ENCODE measurements at regions not wholly inside any gene's neighbourhood (a gene's known extent, or its start where the extent isn't known, plus 50 kb on each side); places are given as distances from the start of the nearest gene placed in this dataset.

- H4K20me1 ChIP-seq (ENCODE audit: control insufficient read depth, extremely low read depth, insufficient read depth, low read length): no peaks in the 10 kb centered on the region
- H3K27me3 ChIP-seq (ENCODE audit: control insufficient read depth, extremely low read depth, insufficient read depth, low read length): no peaks in the 10 kb centered on the region
- H3K79me2 ChIP-seq (ENCODE audit: control insufficient read depth, insufficient read depth, low read length): no peaks in the 10 kb centered on the region
- H3K9me3 ChIP-seq (ENCODE audit: control insufficient read depth, low read depth, low read length): no peaks in the 10 kb centered on the region
- no peak for TF ChIP-seq CTCF (optimal IDR thresholded peaks at IDR 0.05 in 1 of 3, IDR thresholded peaks at IDR 0.05 in 1 of 3, conservative IDR thresholded peaks at IDR 0.05 in 1 of 3; ENCODE audit: extremely low read depth in 1 of 3, insufficient read depth in 2 of 3, low read length in 3 of 3)
- no peak for TF ChIP-seq EZH2 (IDR thresholded peaks at IDR 0.05; ENCODE audit: low read length)
- FAIRE-seq: no peak
- H3K4me1 ChIP-seq (ENCODE audit: control insufficient read depth, extremely low read depth, insufficient read depth, low read length): no peaks in the 10 kb centered on the region
- no peak overlapping the region for H3K4me2 ChIP-seq (ENCODE audit: control insufficient read depth, extremely low read depth, insufficient read depth, low read depth, low read length)
- H3K9ac ChIP-seq (ENCODE audit: control insufficient read depth, extremely low read depth, insufficient read depth, low read length): no peak overlapping the region
- H3K27ac ChIP-seq (ENCODE audit: control insufficient read depth, insufficient read depth, low read length): no peak overlapping the region
- H3K4me3 ChIP-seq (ENCODE audit: control insufficient read depth in 2 of 3, extremely low read depth in 1 of 3, insufficient read depth in 2 of 3, low read depth in 1 of 3, low read length in 3 of 3): no peak overlapping the region
- DNase-seq (ENCODE audit: low read depth, low spot score): no peak
- H3K9me1 ChIP-seq (ENCODE audit: control insufficient read depth, extremely low read depth, insufficient read depth, low read length): no peaks in the 10 kb centered on the region
- H3K36me3 ChIP-seq (ENCODE audit: control insufficient read depth in 2 of 2, extremely low read depth in 1 of 2, insufficient read depth in 2 of 2, low read length in 2 of 2): no peaks in the 10 kb centered on the region
- dilution Hi-C loops (cut with MboI; ENCODE audit: extremely low pct_ligation_motif_present, low sequenced_read_pairs): no loop called here
- H2AFZ ChIP-seq (ENCODE audit: control insufficient read depth, low read length): no peak overlapping the region
Observed at GRCh38 chr7:50190776-50191175, 97.7 kb upstream of the ZPBP start.

GRCh38 chr7:50189371-50189770 is 96.3 kb upstream of the ZPBP start:
- Histone ChIP-seq H3K4me2 (ENCODE audit: control insufficient read depth, extremely low read depth, insufficient read depth, low read depth, low read length) (no peak overlapping the region), H3K79me2 (ENCODE audit: control insufficient read depth, insufficient read depth, low read length) (no peaks in the 10 kb centered on the region), H4K20me1 (ENCODE audit: control insufficient read depth, extremely low read depth, insufficient read depth, low read length) (no peaks in the 10 kb centered on the region), H3K27ac (ENCODE audit: control insufficient read depth, insufficient read depth, low read length) (no peak overlapping the region), H3K9me3 (ENCODE audit: control insufficient read depth, low read depth, low read length) (no peaks in the 10 kb centered on the region), H3K9me1 (ENCODE audit: control insufficient read depth, extremely low read depth, insufficient read depth, low read length) (no peaks in the 10 kb centered on the region), H3K4me1 (ENCODE audit: control insufficient read depth, extremely low read depth, insufficient read depth, low read length) (no peaks in the 10 kb centered on the region), H3K4me3 (ENCODE audit: control insufficient read depth in 2 of 3, extremely low read depth in 1 of 3, insufficient read depth in 2 of 3, low read depth in 1 of 3, low read length in 3 of 3) (no peak overlapping the region), H3K36me3 (ENCODE audit: control insufficient read depth in 2 of 2, extremely low read depth in 1 of 2, insufficient read depth in 2 of 2, low read length in 2 of 2) (no peaks in the 10 kb centered on the region), H3K9ac (ENCODE audit: control insufficient read depth, extremely low read depth, insufficient read depth, low read length) (no peak overlapping the region), H3K27me3 (ENCODE audit: control insufficient read depth, extremely low read depth, insufficient read depth, low read length) (no peaks in the 10 kb centered on the region), H2AFZ (ENCODE audit: control insufficient read depth, low read length) (no peak overlapping the region)
- DNase-seq (ENCODE audit: low read depth, low spot score) (no peak), FAIRE-seq (no peak)
- dilution Hi-C loops (cut with MboI; ENCODE audit: extremely low pct_ligation_motif_present, low sequenced_read_pairs): no loop called here
- TF ChIP-seq CTCF (optimal IDR thresholded peaks at IDR 0.05 in 1 of 3, IDR thresholded peaks at IDR 0.05 in 1 of 3, conservative IDR thresholded peaks at IDR 0.05 in 1 of 3; ENCODE audit: extremely low read depth in 1 of 3, insufficient read depth in 2 of 3, low read length in 3 of 3) (no peak), EZH2 (IDR thresholded peaks at IDR 0.05; ENCODE audit: low read length) (no peak)

Data from keratinocyte (primary cell).